Erythroblast (primary cell): ENCODE measurements at regions not wholly inside any gene's neighbourhood (a gene's known extent, or its start where the extent isn't known, plus 50 kb on each side); places are given as distances from the start of the nearest gene placed in this dataset.

Source experiments
- GATA1 ChIP-seq: IDR thresholded peaks from 2 replicates; pipeline ENCODE4 v1.6.1; 2011; ENCODE audit warnings: low read depth, mild to moderate bottlenecking, control low read depth, low read length, moderate library complexity
- POLR2A ChIP-seq: IDR thresholded peaks from 2 replicates; pipeline ENCODE4 v1.6.1; 2011; ENCODE audit warnings: mild to moderate bottlenecking, low read length

GRCh38 chr5:135095871-135096270 is 61.8 kb upstream of the PITX1 start:
- TF ChIP-seq POLR2A (no peak), GATA1 (no peak)
